OCI-LY7 (cell line): ENCODE measurements at regions not wholly inside any gene's neighbourhood (a gene's known extent, or its start where the extent isn't known, plus 50 kb on each side); places are given as distances from the start of the nearest gene placed in this dataset.

Experiments used
- BruUV-seq: library from RNA; stranded (reverse); fragments of 400-500 nt; replicated peaks from 2 replicates; lab custom pipeline; 2021; lab: Mats Ljungman, UMichigan
- CTCF ChIA-PET: fragments of 300-600 bp; sonication (Branson Sonifier 250); formaldehyde crosslinking; loops from one replicate; lab custom pipeline; 2022; ENCODE audit warnings: antibody characterized with exemption; ENCODE audit not compliant: unreplicated experiment; lab: Charles Lee
- POLR2A ChIA-PET: fragments of 300-600 bp; sonication (Branson Sonifier 250); formaldehyde crosslinking; loops from one replicate; lab custom pipeline; 2022; ENCODE audit warnings: antibody characterized with exemption; lab: Charles Lee
- DNase-seq: peaks from one replicate; pipeline ENCODE4 v3.0.0-alpha.2; 2015; ENCODE audit warnings: low spot score
- H2AFZ ChIP-seq: fragments of 200-600 bp; sonication (generic), shearing (Covaris generic); 2 replicates; pipeline ENCODE4 v1.6.1; 2014; ENCODE audit warnings: mild to moderate bottlenecking, antibody characterized with exemption, low read length, moderate library complexity
- H3K27ac ChIP-seq: fragments of 200-600 bp; sonication (generic); 2 replicates; pipeline ENCODE4 v1.5.1; 2014; ENCODE audit warnings: mixed run types, low read depth, mild to moderate bottlenecking, moderate library complexity, low read length, inconsistent platforms; ENCODE audit not compliant: poor library complexity, severe bottlenecking
- H3K36me3 ChIP-seq: fragments of 200-600 bp; sonication (generic); 2 replicates; pipeline ENCODE4 v1.6.1; 2014; ENCODE audit warnings: mild to moderate bottlenecking, antibody characterized with exemption, low read length, moderate library complexity, mixed read lengths; ENCODE audit not compliant: insufficient read depth
- H3K4me1 ChIP-seq: fragments of 200-600 bp; sonication (generic); 2 replicates; pipeline ENCODE4 v1.5.1; 2014; ENCODE audit warnings: mild to moderate bottlenecking, low read length; ENCODE audit not compliant: insufficient read depth, poor library complexity, severe bottlenecking
- H3K4me2 ChIP-seq: fragments of 200-600 bp; sonication (generic); 2 replicates; pipeline ENCODE4 v1.6.1; 2014; ENCODE audit warnings: mild to moderate bottlenecking, low read length
- H3K4me3 ChIP-seq: fragments of 200-600 bp; sonication (generic); 2 replicates; pipeline ENCODE4 v1.5.1; 2014; ENCODE audit warnings: mild to moderate bottlenecking, low read depth, low read length; ENCODE audit not compliant: poor library complexity, severe bottlenecking
- H3K79me2 ChIP-seq: fragments of 200-600 bp; sonication (generic); 2 replicates; pipeline ENCODE4 v1.6.1; 2016; ENCODE audit warnings: low read depth, mild to moderate bottlenecking, low read length, moderate library complexity, mixed read lengths; ENCODE audit not compliant: insufficient read depth
- H3K9me2 ChIP-seq: fragments of 200-600 bp; sonication (generic); 2 replicates; pipeline ENCODE4 v1.6.1; 2016; ENCODE audit warnings: mild to moderate bottlenecking, low read length, mixed read lengths; ENCODE audit not compliant: insufficient read depth
- H3K9me3 ChIP-seq: fragments of 200-600 bp; sonication (generic); 2 replicates; pipeline ENCODE4 v1.6.1; 2014; ENCODE audit warnings: mild to moderate bottlenecking, mixed run types, low read length, mixed read lengths
- H4K20me1 ChIP-seq: fragments of 200-600 bp; sonication (generic); 2 replicates; pipeline ENCODE4 v1.6.1; 2014; ENCODE audit warnings: mild to moderate bottlenecking, antibody characterized with exemption, low read length, moderate library complexity, mixed read lengths; ENCODE audit not compliant: insufficient read depth
- CTCF ChIP-seq: fragments of 200-600 bp; sonication (generic); conservative IDR thresholded peaks from 2 replicates; pipeline ENCODE4 v1.5.1; 2014; ENCODE audit warnings: mild to moderate bottlenecking, antibody characterized with exemption, low read length, moderate library complexity, mixed read lengths
- EZH2phosphoT487 ChIP-seq: fragments of 200-600 bp; sonication (generic); IDR thresholded peaks from 2 replicates; pipeline ENCODE4 v1.6.1; 2018; ENCODE audit warnings: low read depth, borderline replicate concordance, mild to moderate bottlenecking, mixed run types, antibody characterized with exemption, low read length, moderate library complexity, mixed read lengths
- intact Hi-C: fragments of 100-400 bp; cut with micrococcal nuclease; formaldehyde crosslinking; loops from one replicate; pipeline ENCODE4 v1.10.0; 2022; ENCODE audit not compliant: unreplicated experiment

DNA sequence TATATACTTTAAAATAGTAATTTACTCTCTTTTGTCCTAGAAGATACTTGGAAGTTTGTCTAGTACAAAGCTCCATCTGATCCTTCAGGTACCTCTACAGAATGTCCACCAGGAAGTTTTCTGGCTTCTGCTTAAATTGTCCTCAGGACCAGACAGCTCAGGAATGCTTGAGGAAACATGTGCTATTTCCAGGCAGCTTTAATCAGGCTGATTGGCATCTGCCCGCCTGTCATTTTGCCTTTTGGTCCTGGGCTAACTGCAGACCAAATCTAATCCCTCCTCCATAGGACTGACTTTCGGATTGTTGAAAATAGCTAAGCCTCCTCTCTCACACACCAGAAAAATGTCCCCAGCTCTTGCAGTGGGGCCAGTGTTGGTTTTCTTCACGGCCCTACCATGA lies 113.4 kb upstream of the RGMA start:
- Histone ChIP-seq H2AFZ (no peak overlapping the region), H3K4me3 (no peak overlapping the region), H3K9me2 (no peaks in the 10 kb centered on the region), H3K9me3 (no peaks in the 10 kb centered on the region), H3K27ac (no peak overlapping the region), H3K4me2 (no peak overlapping the region), H3K36me3 (no peaks in the 10 kb centered on the region), H3K79me2 (no peaks in the 10 kb centered on the region), H4K20me1 (no peaks in the 10 kb centered on the region), H3K4me1 (no peaks in the 10 kb centered on the region)
- ChIA-PET CTCF (no interaction called here), POLR2A (interaction anchor here (0.6 kb wide), 1 partner anchor 397 kb away, joined by 4 read pairs; no protein-coding TSS in a partner anchor)
- no TSS peak for BruUV-seq
- DNase-seq: no peak
- TF ChIP-seq CTCF: no peak
- no peak for TF ChIP-seq EZH2phosphoT487
- intact Hi-C loops: no loop called here

GRCh38 chr15:93201940-93202339 lies 112.9 kb upstream of the RGMA start:
- Histone ChIP-seq H3K4me2 (no peak overlapping the region), H3K4me1 (no peaks in the 10 kb centered on the region), H3K36me3 (no peaks in the 10 kb centered on the region), H4K20me1 (no peaks in the 10 kb centered on the region), H3K27ac (no peak overlapping the region), H3K9me2 (no peaks in the 10 kb centered on the region), H3K4me3 (no peak overlapping the region), H2AFZ (no peak overlapping the region), H3K9me3 (no peaks in the 10 kb centered on the region), H3K79me2 (no peaks in the 10 kb centered on the region)
- no TSS peak for BruUV-seq
- intact Hi-C loops: no loop called here
- TF ChIP-seq EZH2phosphoT487 (no peak), CTCF (no peak)
- POLR2A ChIA-PET: interaction anchor here (0.6 kb wide), 1 partner anchor 398 kb away, joined by 4 read pairs; no protein-coding TSS in a partner anchor
- no peak for DNase-seq
- CTCF ChIA-PET: no interaction called here

DNA sequence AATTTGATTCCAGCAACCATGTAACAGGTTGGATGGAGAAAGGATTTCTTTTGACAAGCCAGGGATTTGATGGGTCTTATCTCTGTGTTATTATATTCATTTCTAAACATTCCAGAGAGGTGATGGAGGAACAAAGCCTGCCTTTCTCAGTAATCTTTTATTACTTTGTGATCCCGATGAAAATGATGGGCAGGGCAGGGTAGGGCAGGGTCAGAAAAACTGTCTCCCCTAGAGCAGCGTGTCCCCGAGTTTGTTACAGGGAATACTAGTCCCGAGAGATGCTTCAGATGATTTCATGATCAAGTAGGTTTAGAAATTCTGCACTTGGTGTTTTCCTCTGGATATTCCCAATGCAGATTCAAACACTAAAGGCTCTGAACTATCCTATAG lies 111.8 kb upstream of the RGMA start:
- Histone ChIP-seq H3K9me3 (no peaks in the 10 kb centered on the region), H3K9me2 (no peaks in the 10 kb centered on the region), H3K4me3 (no peak overlapping the region), H3K79me2 (no peaks in the 10 kb centered on the region), H3K36me3 (no peaks in the 10 kb centered on the region), H2AFZ (no peak overlapping the region), H3K4me1 (no peaks in the 10 kb centered on the region), H3K27ac (no peak overlapping the region), H4K20me1 (no peaks in the 10 kb centered on the region), H3K4me2 (no peak overlapping the region)
- ChIA-PET POLR2A (no interaction called here), CTCF (no interaction called here)
- TF ChIP-seq CTCF: no peak
- TF ChIP-seq EZH2phosphoT487: no peak
- DNase-seq: no peak
- BruUV-seq: no TSS peak
- intact Hi-C loops: no loop called here
